Common myeloid progenitor, CD34-positive (primary cell): ENCODE measurements at regions not wholly inside any gene's neighbourhood (a gene's known extent, or its start where the extent isn't known, plus 50 kb on each side); places are given as distances from the start of the nearest gene placed in this dataset.

ENCODE experiments used
- CTCF ChIA-PET: fragments of 350-600 bp; sonication (Branson Sonifier 250); formaldehyde crosslinking; loops from one replicate; lab custom pipeline; 2021; ENCODE audit warnings: antibody characterized with exemption; lab: Charles Lee
- POLR2A ChIA-PET: fragments of 350-600 bp; sonication (Branson Sonifier 250); formaldehyde crosslinking; loops from one replicate; lab custom pipeline; 2021; ENCODE audit warnings: antibody characterized with exemption; lab: Charles Lee
- DNase-seq, 3 donors: peaks; one replicate each; pipeline versions ENCODE4 v3.0.0 to v3.0.0-alpha.2; 2013
- H3K27ac ChIP-seq, 2 experiments: 1 replicate in 1 of 2; 2 replicates in 1 of 2; pipeline ENCODE4 v1.7.0; 2013; ENCODE audit warnings: inconsistent platforms in 2 of 2, low read length in 2 of 2, mild to moderate bottlenecking in 2 of 2, low read depth in 1 of 2, moderate library complexity in 1 of 2; ENCODE audit not compliant: severe bottlenecking in 2 of 2, insufficient read depth in 1 of 2, poor library complexity in 1 of 2
- H3K27me3 ChIP-seq, 5 experiments: replicated peaks in 2 of 5; 1 replicate in 3 of 5; 2 replicates in 2 of 5; pipeline versions ENCODE4 v1.6.1 to v1.7.0; 2013; ENCODE audit warnings: low read length in 4 of 5, mild to moderate bottlenecking in 2 of 5, moderate library complexity in 2 of 5, inconsistent platforms in 1 of 5; ENCODE audit not compliant: insufficient read depth in 5 of 5, control insufficient read depth in 4 of 5
- H3K36me3 ChIP-seq, 4 experiments: 1 replicate in 2 of 4; 2 replicates in 2 of 4; pipeline versions ENCODE4 v1.6.1 to v1.7.0; 2013; ENCODE audit warnings: low read length in 3 of 4, control low read depth in 1 of 4, mild to moderate bottlenecking in 1 of 4; ENCODE audit not compliant: control insufficient read depth in 4 of 4, insufficient read depth in 4 of 4
- H3K4me1 ChIP-seq, 4 experiments: 1 replicate in 3 of 4; 2 replicates in 1 of 4; pipeline versions ENCODE4 v1.6.1 to v1.7.1; 2013; ENCODE audit warnings: low read length in 3 of 4, mild to moderate bottlenecking in 3 of 4, control low read depth in 1 of 4, inconsistent platforms in 1 of 4, moderate library complexity in 1 of 4; ENCODE audit not compliant: control insufficient read depth in 4 of 4, insufficient read depth in 4 of 4; ENCODE audit errors: control extremely low read depth in 1 of 4
- H3K4me3 ChIP-seq, 7 experiments: 1 replicate in 4 of 7; 2 replicates in 3 of 7; pipeline versions ENCODE4 v1.5.1 to v1.7.0; 2013; ENCODE audit warnings: mild to moderate bottlenecking in 7 of 7, low read length in 6 of 7, moderate library complexity in 6 of 7, inconsistent platforms in 2 of 7, low read depth in 2 of 7, control low read depth in 1 of 7; ENCODE audit not compliant: insufficient read depth in 4 of 7, control insufficient read depth in 1 of 7; ENCODE audit errors: extremely low read depth in 1 of 7
- H3K9me3 ChIP-seq, 5 experiments: 1 replicate in 4 of 5; 2 replicates in 1 of 5; pipeline versions ENCODE4 v1.6.1 to v1.7.1; 2013; ENCODE audit warnings: low read length in 4 of 5, mild to moderate bottlenecking in 2 of 5, inconsistent platforms in 1 of 5, low read depth in 1 of 5, moderate library complexity in 1 of 5; ENCODE audit not compliant: control insufficient read depth in 4 of 5, insufficient read depth in 2 of 5; ENCODE audit errors: control extremely low read depth in 1 of 5
- WGBS: methylation state at CpG from one replicate; pipeline ENCODE4 v1.1.5; 2013; ENCODE audit not compliant: insufficient coverage; 5-methylcytosine and 5-hydroxymethylcytosine counted together

DNA sequence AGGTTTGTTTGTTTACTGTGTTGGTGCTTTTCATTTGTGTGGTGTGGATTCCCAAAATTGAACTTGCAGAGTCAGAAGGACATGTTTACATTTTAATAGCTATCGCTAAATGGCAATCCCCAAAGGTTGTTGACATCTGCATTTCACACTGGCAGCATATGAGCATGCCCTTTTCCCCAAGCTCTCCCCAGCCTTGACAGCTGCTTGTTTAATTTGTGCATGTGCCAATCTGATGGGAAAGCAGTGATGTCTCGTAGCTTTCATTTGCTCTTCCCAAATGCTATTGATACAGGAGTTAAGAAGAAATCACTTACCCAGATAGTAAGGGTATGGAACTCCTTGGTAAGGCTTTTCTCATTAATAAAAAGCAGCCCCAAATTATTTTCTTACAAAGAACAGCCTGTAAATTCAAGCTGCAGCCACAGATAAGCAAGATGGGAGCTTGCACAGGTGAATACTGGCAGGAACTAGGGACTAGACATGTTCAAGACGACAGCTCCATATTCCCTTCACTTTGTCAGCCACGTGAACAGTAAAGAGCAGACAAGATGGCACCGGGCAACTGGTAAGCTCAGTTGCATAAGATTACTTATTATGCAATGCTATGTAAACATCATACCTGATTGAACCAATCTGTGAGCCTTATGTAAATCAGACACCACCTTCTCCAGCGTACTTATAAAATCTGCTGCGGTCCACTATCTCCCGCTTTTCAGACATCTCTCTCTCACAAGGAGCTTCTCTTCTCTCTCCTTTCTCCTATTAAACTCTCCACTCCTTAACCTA lies 87.4 kb downstream of the IGLL5 start:
- no peak for DNase-seq
- Histone ChIP-seq H3K36me3 (no peaks in the 10 kb centered on the region), H3K9me3 (peaks cover 0 to 14% (median 4%) of the 10 kb centered on the region in 5 experiments), H3K27ac (no peak overlapping the region), H3K27me3 (peaks cover 0 to 11% (median 0%) of the 10 kb centered on the region in 5 experiments), H3K4me1 (no peaks in the 10 kb centered on the region), H3K4me3 (no peak overlapping the region)
- ChIA-PET CTCF (interaction anchor here (0.9 to 5.5 kb wide), 5 partner anchors 10 to 152 kb away, joined by 3 to 39 read pairs (median 7); no protein-coding TSS in a partner anchor), POLR2A (no interaction called here)
- 94% methylated on average over 5 of the region's 8 CpGs for WGBS

GRCh38 chr22:22976033-22976922 lies 88.7 kb downstream of the IGLL5 start:
- 90% methylated on average over 6 of the region's 9 CpGs for WGBS
- CTCF ChIA-PET: interaction anchor here (2.5 to 5.5 kb wide), 3 partner anchors 16 to 151 kb away, joined by 7 to 39 read pairs (median 12); no protein-coding TSS in a partner anchor

GRCh38 chr22:22977479-22978200 lies 90.0 kb downstream of the IGLL5 start:
- ChIA-PET POLR2A (no interaction called here), CTCF (interaction anchor here (5.5 kb wide), 1 partner anchor 17 kb away, joined by 39 read pairs; no protein-coding TSS in a partner anchor)
- Histone ChIP-seq H3K9me3 (peaks cover 0 to 34% (median 11%) of the 10 kb centered on the region in 5 experiments), H3K36me3 (no peaks in the 10 kb centered on the region), H3K27ac (no peak overlapping the region), H3K4me3 (no peak overlapping the region), H3K4me1 (no peaks in the 10 kb centered on the region), H3K27me3 (peaks cover 0 to 11% (median 0%) of the 10 kb centered on the region in 5 experiments)
- no CpG with 5 or more reads among the region's 2 CpGs for WGBS
- DNase-seq: no peak

More at GRCh38 chr22:22976033-22976922, 88.7 kb downstream of the IGLL5 start:
- no peak for DNase-seq
- Histone ChIP-seq H3K4me3 (no peak overlapping the region), H3K9me3 (peaks cover 0 to 25% (median 7%) of the 10 kb centered on the region in 5 experiments), H3K27ac (no peak overlapping the region), H3K36me3 (no peaks in the 10 kb centered on the region), H3K27me3 (peaks cover 0 to 11% (median 0%) of the 10 kb centered on the region in 5 experiments), H3K4me1 (no peaks in the 10 kb centered on the region)
- POLR2A ChIA-PET: interaction anchor here (0.6 kb wide), 1 partner anchor 74 kb away, joined by 3 read pairs; no protein-coding TSS in a partner anchor

DNA sequence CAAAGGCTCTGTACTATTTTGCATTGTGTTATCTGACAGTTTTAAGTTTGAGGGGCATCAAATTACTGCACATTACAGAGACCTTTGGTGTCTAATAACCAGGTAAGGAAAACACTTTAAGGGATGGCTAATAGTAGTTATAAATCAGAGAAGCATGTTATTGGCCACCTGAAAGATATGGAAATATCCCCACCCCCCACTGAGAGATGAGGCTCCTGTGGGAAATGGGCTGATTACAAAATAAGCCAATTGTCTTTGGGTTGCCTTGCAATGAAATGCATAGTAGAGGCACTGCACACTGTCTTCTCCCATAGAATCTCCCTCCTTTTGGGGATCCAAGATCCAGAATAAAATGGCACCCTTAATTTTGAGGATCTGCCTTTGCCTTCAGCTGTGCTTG lies 91.0 kb downstream of the IGLL5 start:
- ChIA-PET CTCF (no interaction called here), POLR2A (no interaction called here)
- no peak overlapping the region for H3K27ac ChIP-seq
- peaks cover 0 to 7% (median 0%) of the 10 kb centered on the region in 5 experiments for H3K27me3 ChIP-seq
- no peak overlapping the region for H3K4me3 ChIP-seq
- H3K9me3 ChIP-seq: peaks cover 0 to 34% (median 11%) of the 10 kb centered on the region in 5 experiments
- H3K4me1 ChIP-seq: no peaks in the 10 kb centered on the region
- H3K36me3 ChIP-seq: no peaks in the 10 kb centered on the region
- no peak for DNase-seq

- DNase-seq: no peak
- no peaks in the 10 kb centered on the region for H3K4me1 ChIP-seq
- ChIA-PET CTCF (no interaction called here), POLR2A (no interaction called here)
- H3K9me3 ChIP-seq: peaks cover 0 to 34% (median 11%) of the 10 kb centered on the region in 5 experiments
- 100% methylated on average over 2 of the region's 4 CpGs for WGBS
- H3K4me3 ChIP-seq: no peak overlapping the region
- peaks cover 0 to 6% (median 0%) of the 10 kb centered on the region in 5 experiments for H3K27me3 ChIP-seq
- H3K36me3 ChIP-seq: no peaks in the 10 kb centered on the region
- H3K27ac ChIP-seq: no peak overlapping the region
Observed at GRCh38 chr22:22979121-22979724, 91.1 kb upstream of the GNAZ start.

GRCh38 chr22:22979954-22980353 lies 90.4 kb upstream of the GNAZ start:
- WGBS: no CpG with 5 or more reads among the region's 1 CpG

More at GRCh38 chr22:22979954-22980353, 90.4 kb upstream of the GNAZ start:
- Histone ChIP-seq H3K4me1 (no peaks in the 10 kb centered on the region), H3K27ac (no peak overlapping the region), H3K9me3 (peaks cover 0 to 34% (median 11%) of the 10 kb centered on the region in 5 experiments), H3K27me3 (peaks cover 0 to 4% (median 0%) of the 10 kb centered on the region in 5 experiments), H3K36me3 (no peaks in the 10 kb centered on the region), H3K4me3 (no peak overlapping the region)
- DNase-seq: no peak
- ChIA-PET POLR2A (no interaction called here), CTCF (no interaction called here)
